Esophagus squamous epithelium (tissue), 5 donors: ENCODE measurements at regions not wholly inside any gene's neighbourhood (a gene's known extent, or its start where the extent isn't known, plus 50 kb on each side); places are given as distances from the start of the nearest gene placed in this dataset.
A peak's percentile ranks its signal among the peaks of the same experiment; 100 is the strongest.

Experiments
- DNase-seq: peaks from one replicate; lab custom pipeline; 2025; lab: John Stamatoyannopoulos, UW
- H3K27ac ChIP-seq, 4 donors: fragments of 200-600 bp; sonication (generic); one replicate each; pipeline ENCODE4 v1.5.1; 2016 to 2019; ENCODE audit warnings: mild to moderate bottlenecking in 1 of 4
- H3K27me3 ChIP-seq, 4 donors: fragments of 200-600 bp; sonication (generic); 1 replicate in 3 of 4; 2 replicates in 1 of 4; pipeline versions ENCODE4 v1.5.1 to v1.6.0; 2017 to 2021; ENCODE audit warnings: antibody characterized with exemption in 1 of 4
- H3K36me3 ChIP-seq, 3 donors: fragments of 200-600 bp; sonication (generic); one replicate each; pipeline ENCODE4 v1.5.1; 2016 to 2019
- H3K4me1 ChIP-seq, 3 donors: fragments of 200-600 bp; sonication (generic); one replicate each; pipeline ENCODE4 v1.5.1; 2017 to 2019
- H3K4me3 ChIP-seq, 4 donors: fragments of 200-600 bp; sonication (generic); 1 replicate in 3 of 4; 2 replicates in 1 of 4; pipeline ENCODE4 v1.5.1; 2016 to 2019; ENCODE audit warnings: mild to moderate bottlenecking in 2 of 4, moderate library complexity in 1 of 4
- H3K9me3 ChIP-seq, 3 donors: fragments of 200-600 bp; sonication (generic); one replicate each; pipeline ENCODE4 v1.5.1; 2016 to 2019
- CTCF ChIP-seq, 6 experiments: fragments of 450-650 bp in 4 of 6; fragments of 200-600 bp in 2 of 6; sonication (generic) in 2 of 6; IDR thresholded peaks; one replicate each; pipeline ENCODE4 v1.5.1; 2016 to 2019; ENCODE audit warnings: antibody characterized with exemption in 6 of 6, mild to moderate bottlenecking in 4 of 6, moderate library complexity in 4 of 6
- POLR2A ChIP-seq, 4 donors: fragments of 450-650 bp; IDR thresholded peaks; one replicate each; pipeline ENCODE4 v1.6.1; 2017; ENCODE audit warnings: antibody characterized with exemption in 4 of 4, mild to moderate bottlenecking in 4 of 4, moderate library complexity in 3 of 4
- WGBS, 2 donors: methylation state at CpG; one replicate each; pipeline ENCODE4 v1.1.5; 2018; 5-methylcytosine and 5-hydroxymethylcytosine counted together
- intact Hi-C: fragments of 100-400 bp; cut with DNase I; formaldehyde crosslinking; loops from one replicate; pipeline ENCODE4 v1.15.0; 2022
- donor health status: DM: yes; HTN: yes; CAD: no.

DNA sequence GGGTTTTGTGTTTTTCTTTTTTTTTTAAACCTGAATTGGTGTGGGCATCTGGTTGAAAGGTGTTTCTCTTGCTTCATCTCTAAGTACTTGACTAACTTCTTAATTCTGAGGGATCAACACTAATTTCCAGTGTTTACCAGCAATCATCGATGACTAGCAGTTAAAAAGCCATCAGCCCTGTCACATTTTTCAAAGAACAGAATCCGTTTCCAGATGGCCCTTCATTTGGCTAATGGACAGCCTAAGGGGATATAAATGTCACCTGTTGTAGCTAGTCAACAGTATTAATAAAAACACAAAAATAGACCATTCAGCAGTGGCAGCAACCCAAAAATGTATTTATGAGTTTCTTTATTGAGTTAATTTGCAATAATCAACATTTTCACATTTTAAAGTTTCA, 1076.5 kb downstream of the MAT2B start:
- 61 to 63% methylated on average over 2 of the region's 2 CpGs for WGBS, 2 donors
- intact Hi-C loops: no loop called here
- no peak for DNase-seq
- Histone ChIP-seq H3K4me3 (no peak overlapping the region), H3K27ac (no peak overlapping the region), H3K27me3 (no peaks in the 10 kb centered on the region), H3K36me3 (no peaks in the 10 kb centered on the region), H3K4me1 (no peaks in the 10 kb centered on the region), H3K9me3 (no peaks in the 10 kb centered on the region)
- TF ChIP-seq CTCF (IDR thresholded peaks at IDR 0.05): no peak
- TF ChIP-seq POLR2A (IDR thresholded peaks at IDR 0.05): no peak

GRCh38 chr5:164593982-164594381, 1088.6 kb downstream of the MAT2B start:
- Histone ChIP-seq H3K4me1 (no peaks in the 10 kb centered on the region), H3K27ac (no peak overlapping the region), H3K9me3 (no peaks in the 10 kb centered on the region), H3K4me3 (no peak overlapping the region), H3K27me3 (no peaks in the 10 kb centered on the region), H3K36me3 (no peaks in the 10 kb centered on the region)
- intact Hi-C loops: no loop called here
- no peak for DNase-seq
- TF ChIP-seq POLR2A (IDR thresholded peaks at IDR 0.05) (no peak), CTCF (IDR thresholded peaks at IDR 0.05) (no peak)

DNA sequence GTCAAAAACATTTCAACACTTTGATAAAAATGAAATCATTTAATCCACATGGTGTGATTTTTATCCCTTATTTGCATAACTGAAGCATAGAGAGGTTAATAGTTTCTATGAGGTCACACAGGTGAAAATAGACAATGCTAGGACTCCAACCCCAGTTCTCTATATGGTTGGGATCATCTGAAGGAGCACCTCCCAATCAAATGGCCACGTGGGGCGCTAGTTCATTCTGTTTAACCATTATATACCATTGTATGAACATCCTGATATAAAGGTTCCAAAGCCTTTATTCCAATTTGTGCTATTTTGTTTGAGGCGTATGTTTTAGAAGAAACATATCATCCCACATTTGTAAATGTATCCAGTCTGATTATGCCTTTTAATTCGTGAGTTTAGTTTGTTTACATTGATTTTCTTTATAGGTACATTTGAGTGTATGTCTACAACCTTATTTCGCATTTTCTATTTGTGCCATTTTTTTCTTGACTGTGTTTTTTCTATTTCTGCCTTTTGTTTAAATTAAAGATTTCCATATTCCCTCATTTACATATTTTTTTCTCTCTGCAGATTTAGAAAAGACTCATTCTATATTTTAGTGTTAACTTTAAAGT, 1092.0 kb downstream of the MAT2B start:
- no peaks in the 10 kb centered on the region for H3K36me3 ChIP-seq
- 41 to 45% methylated on average over 5 of the region's 5 CpGs for WGBS, 2 donors
- no peak overlapping the region for H3K27ac ChIP-seq
- H3K4me3 ChIP-seq: no peak overlapping the region
- no peak for DNase-seq
- H3K9me3 ChIP-seq: peaks cover 0 to 6% (median 0%) of the 10 kb centered on the region in 3 donors
- H3K4me1 ChIP-seq: no peaks in the 10 kb centered on the region
- intact Hi-C loops: no loop called here
- no peaks in the 10 kb centered on the region for H3K27me3 ChIP-seq
- TF ChIP-seq CTCF (IDR thresholded peaks at IDR 0.05): peak in 2 of 6 experiments; percentile 7 to 14
- TF ChIP-seq POLR2A (IDR thresholded peaks at IDR 0.05): no peak

- WGBS, 2 donors: 22 to 29% methylated on average over 2 of the region's 2 CpGs
- DNase-seq: no peak
- no peak overlapping the region for H3K4me3 ChIP-seq
Measured at GRCh38 chr5:164600274-164600673, 1094.9 kb downstream of the MAT2B start.

More at GRCh38 chr5:164600274-164600673, 1094.9 kb downstream of the MAT2B start:
- no peaks in the 10 kb centered on the region for H3K27me3 ChIP-seq
- H3K36me3 ChIP-seq: no peaks in the 10 kb centered on the region
- intact Hi-C loops: no loop called here
- H3K9me3 ChIP-seq: peaks cover 0 to 6% (median 0%) of the 10 kb centered on the region in 3 donors
- H3K27ac ChIP-seq: no peak overlapping the region
- H3K4me1 ChIP-seq: no peaks in the 10 kb centered on the region
- TF ChIP-seq CTCF (IDR thresholded peaks at IDR 0.05) (no peak), POLR2A (IDR thresholded peaks at IDR 0.05) (no peak)
